Prostate gland (tissue), 2 donors: ENCODE measurements at regions not wholly inside any gene's neighbourhood (a gene's known extent, or its start where the extent isn't known, plus 50 kb on each side); places are given as distances from the start of the nearest gene placed in this dataset.

Experiments
- DNase-seq: peaks from one replicate; pipeline ENCODE4 v3.0.0-alpha.2; 2019; ENCODE audit warnings: low spot score
- H3K27ac ChIP-seq, 2 donors: fragments of 200-600 bp; sonication (generic); 2 replicates each; pipeline ENCODE4 v1.5.1; 2017 to 2019
- H3K27me3 ChIP-seq: fragments of 200-600 bp; sonication (generic); replicated peaks from 2 replicates; pipeline ENCODE4 v1.5.1; 2019; ENCODE audit not compliant: insufficient read depth
- H3K36me3 ChIP-seq, 2 donors: fragments of 200-600 bp; sonication (generic); 1 replicate in 1 of 2; 2 replicates in 1 of 2; pipeline versions ENCODE4 v1.5.1 to v1.8.1; 2017 to 2019
- H3K4me1 ChIP-seq: fragments of 200-600 bp; sonication (generic); replicated peaks from 2 replicates; pipeline ENCODE4 v1.5.1; 2019
- H3K4me3 ChIP-seq, 2 donors: fragments of 200-600 bp; sonication (generic); 2 replicates each; pipeline ENCODE4 v1.5.1; 2017 to 2019
- H3K9me3 ChIP-seq: fragments of 200-600 bp; sonication (generic); 2 replicates; pipeline ENCODE4 v1.5.1; 2017
- CTCF ChIP-seq, 4 experiments: fragments of 200-600 bp in 2 of 4; fragments of 450-650 bp in 2 of 4; sonication (generic) in 2 of 4; IDR thresholded peaks; 1 replicate in 3 of 4; 2 replicates in 1 of 4; pipeline ENCODE4 v1.5.1; 2016 to 2019; ENCODE audit warnings: antibody characterized with exemption in 4 of 4, mild to moderate bottlenecking in 2 of 4, moderate library complexity in 2 of 4
- POLR2A ChIP-seq: fragments of 450-650 bp; IDR thresholded peaks from one replicate; pipeline ENCODE4 v1.6.1; 2016; ENCODE audit warnings: antibody characterized with exemption, mild to moderate bottlenecking
- POLR2AphosphoS5 ChIP-seq: sonication (generic); formaldehyde crosslinking; IDR thresholded peaks from one replicate; pipeline ENCODE4 v1.6.1; 2017; ENCODE audit warnings: antibody characterized with exemption
- WGBS: methylation state at CpG from one replicate; pipeline ENCODE4 v1.1.5; 2018; 5-methylcytosine and 5-hydroxymethylcytosine counted together
- intact Hi-C: fragments of 100-400 bp; cut with DNase I; formaldehyde crosslinking; loops from one replicate; pipeline ENCODE4 v1.14.2; 2022

GRCh38 chr14:31971612-31972011, 105.5 kb upstream of the ARHGAP5 start:
- no peak overlapping the region for H3K4me3 ChIP-seq
- no peaks in the 10 kb centered on the region for H3K4me1 ChIP-seq
- no peak for TF ChIP-seq POLR2AphosphoS5
- DNase-seq: no peak
- 95% methylated on average over 4 of the region's 4 CpGs for WGBS
- no peak overlapping the region for H3K27ac ChIP-seq
- intact Hi-C loops: no loop called here
- H3K36me3 ChIP-seq: no peaks in the 10 kb centered on the region
- H3K9me3 ChIP-seq: no peaks in the 10 kb centered on the region
- no peaks in the 10 kb centered on the region for H3K27me3 ChIP-seq

- Histone ChIP-seq H3K27ac (no peak overlapping the region), H3K27me3 (no peaks in the 10 kb centered on the region), H3K36me3 (no peaks in the 10 kb centered on the region), H3K4me1 (no peaks in the 10 kb centered on the region), H3K4me3 (no peak overlapping the region), H3K9me3 (no peaks in the 10 kb centered on the region)
- intact Hi-C loops: no loop called here
- TF ChIP-seq POLR2AphosphoS5: no peak
- no peak for DNase-seq
- WGBS: 91% methylated on average over 3 of the region's 3 CpGs
Measured at GRCh38 chr14:31977001-31977556, 100.0 kb upstream of the ARHGAP5 start.

- Histone ChIP-seq H3K4me3 (no peak overlapping the region), H3K4me1 (no peaks in the 10 kb centered on the region), H3K27ac (no peak overlapping the region), H3K9me3 (no peaks in the 10 kb centered on the region), H3K27me3 (no peaks in the 10 kb centered on the region), H3K36me3 (no peaks in the 10 kb centered on the region)
- intact Hi-C loops: no loop called here
- 43% methylated on average over 3 of the region's 3 CpGs for WGBS
- no peak for DNase-seq
- TF ChIP-seq CTCF (IDR thresholded peaks at IDR 0.05) (no peak), POLR2A (no peak), POLR2AphosphoS5 (no peak)
Measured at GRCh38 chr14:31978423-31978822, 98.7 kb upstream of the ARHGAP5 start.

- TF ChIP-seq POLR2AphosphoS5 (no peak), POLR2A (no peak), CTCF (IDR thresholded peaks at IDR 0.05) (no peak)
- Histone ChIP-seq H3K27ac (no peak overlapping the region), H3K36me3 (no peaks in the 10 kb centered on the region), H3K4me1 (no peaks in the 10 kb centered on the region), H3K9me3 (no peaks in the 10 kb centered on the region), H3K4me3 (no peak overlapping the region), H3K27me3 (no peaks in the 10 kb centered on the region)
- intact Hi-C loops: no loop called here
- WGBS: 79% methylated on average over 1 of the region's 1 CpG
- DNase-seq: no peak
Measured at GRCh38 chr14:31982642-31983041, 94.5 kb upstream of the ARHGAP5 start.

- H3K4me3 ChIP-seq: no peak overlapping the region
- intact Hi-C loops: no loop called here
- no peaks in the 10 kb centered on the region for H3K27me3 ChIP-seq
- DNase-seq: no peak
- TF ChIP-seq POLR2A: no peak
- H3K4me1 ChIP-seq: peaks cover 4% of the 10 kb centered on the region
- H3K36me3 ChIP-seq: no peaks in the 10 kb centered on the region
- H3K9me3 ChIP-seq: no peaks in the 10 kb centered on the region
- H3K27ac ChIP-seq: no peak overlapping the region
Measured at GRCh38 chr14:31986405-31986804, 90.7 kb upstream of the ARHGAP5 start.

- WGBS: 95% methylated on average over 1 of the region's 1 CpG
- intact Hi-C loops: no loop called here
Measured at GRCh38 chr14:31987721-31988120, 89.4 kb upstream of the ARHGAP5 start.

More at GRCh38 chr14:31987721-31988120, 89.4 kb upstream of the ARHGAP5 start:
- Histone ChIP-seq H3K36me3 (no peaks in the 10 kb centered on the region), H3K27ac (no peak overlapping the region), H3K27me3 (no peaks in the 10 kb centered on the region), H3K9me3 (no peaks in the 10 kb centered on the region), H3K4me3 (no peak overlapping the region), H3K4me1 (peaks cover 4% of the 10 kb centered on the region)
- TF ChIP-seq CTCF (IDR thresholded peaks at IDR 0.05): no peak
- TF ChIP-seq POLR2A: no peak
- TF ChIP-seq POLR2AphosphoS5: no peak
- no peak for DNase-seq
